Activated naive CD8-positive, alpha-beta T cell (primary cell): ENCODE measurements at regions not wholly inside any gene's neighbourhood (a gene's known extent, or its start where the extent isn't known, plus 50 kb on each side); places are given as distances from the start of the nearest gene placed in this dataset.

Source experiments
- H3K27ac Mint-ChIP-seq: one replicate; pipeline ENCODE4 v1.8.0; 2021; ENCODE audit warnings: mixed read lengths
- H3K27me3 Mint-ChIP-seq: one replicate; pipeline ENCODE4 v1.8.0; 2021; ENCODE audit warnings: mixed read lengths
- H3K36me3 Mint-ChIP-seq: one replicate; pipeline ENCODE4 v1.8.0; 2021; ENCODE audit warnings: mixed read lengths
- H3K4me1 Mint-ChIP-seq: one replicate; pipeline ENCODE4 v1.8.0; 2021; ENCODE audit warnings: low read depth, mixed read lengths
- H3K4me3 Mint-ChIP-seq: one replicate; pipeline ENCODE4 v1.8.0; 2021; ENCODE audit warnings: mild to moderate bottlenecking, mixed read lengths
- H3K9me3 Mint-ChIP-seq: one replicate; pipeline ENCODE4 v1.8.0; 2021; ENCODE audit warnings: low read depth, mixed read lengths

DNA sequence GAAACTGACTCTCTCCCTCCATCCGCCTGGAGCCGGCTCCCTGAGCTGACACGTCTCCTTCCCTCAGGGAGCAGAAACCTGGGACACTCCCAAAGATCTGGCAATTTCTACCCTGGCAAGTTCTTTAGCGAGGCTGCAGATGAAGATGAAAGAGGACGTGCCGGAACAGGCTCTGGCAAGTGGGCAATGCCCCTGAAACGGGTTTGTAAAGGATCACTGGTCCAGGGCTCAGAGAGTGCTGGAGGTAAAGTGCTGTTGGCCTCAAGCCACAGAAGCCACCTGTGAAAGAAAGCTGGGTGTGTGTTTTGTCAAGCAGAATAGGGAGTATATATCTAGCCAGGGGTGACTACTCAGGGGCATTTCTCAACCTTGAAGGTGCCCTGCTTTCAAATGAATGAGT is 131.4 kb upstream of the ATP6AP2 start:
- no peaks in the 10 kb centered on the region for H3K9me3 Mint-ChIP-seq
- no peaks in the 10 kb centered on the region for H3K4me1 Mint-ChIP-seq
- H3K27me3 Mint-ChIP-seq: no peaks in the 10 kb centered on the region
- no peak overlapping the region for H3K4me3 Mint-ChIP-seq
- H3K36me3 Mint-ChIP-seq: no peaks in the 10 kb centered on the region
- no peak overlapping the region for H3K27ac Mint-ChIP-seq

DNA sequence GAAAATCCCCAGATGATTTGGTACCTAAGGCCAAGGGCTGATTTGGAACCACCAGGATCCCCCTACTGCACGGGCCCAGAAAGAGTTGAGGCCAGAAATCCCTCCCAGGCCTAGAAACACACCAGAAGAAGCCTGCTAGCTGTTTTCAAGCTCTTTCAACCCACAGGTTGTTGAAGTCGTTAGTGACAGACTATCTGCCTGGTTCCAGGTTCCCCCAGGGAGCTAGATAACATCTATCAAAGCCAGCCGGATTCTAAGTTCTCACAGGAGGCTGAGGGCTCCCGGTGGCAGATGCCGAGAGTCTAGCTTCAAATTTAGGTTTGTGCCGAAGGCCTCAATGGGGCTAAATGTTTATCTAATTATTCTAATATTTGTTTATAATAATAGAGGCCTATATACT is 132.0 kb upstream of the ATP6AP2 start:
- Mint-ChIP-seq H3K27me3 (no peaks in the 10 kb centered on the region), H3K4me3 (no peak overlapping the region), H3K9me3 (no peaks in the 10 kb centered on the region), H3K4me1 (no peaks in the 10 kb centered on the region), H3K27ac (no peak overlapping the region), H3K36me3 (no peaks in the 10 kb centered on the region)

DNA sequence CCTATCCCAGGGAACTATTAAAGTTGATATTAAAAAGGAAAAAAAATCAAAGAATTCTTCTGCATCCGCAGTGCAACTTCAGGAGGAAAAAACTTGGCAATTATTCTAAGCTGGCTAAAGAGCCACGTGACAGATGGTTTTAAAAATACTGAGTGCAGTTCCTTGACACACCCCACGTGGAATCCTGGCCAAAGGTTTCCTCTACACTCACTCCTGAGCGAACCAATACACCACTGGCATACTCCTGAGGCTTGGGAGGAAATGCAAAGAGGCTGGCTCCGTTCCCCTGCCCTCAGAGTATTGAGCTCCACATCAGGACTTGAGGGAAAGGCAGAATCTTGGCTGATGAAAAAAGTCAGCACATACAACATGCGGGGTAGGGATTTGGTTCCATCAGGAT is 133.8 kb upstream of the ATP6AP2 start:
- H3K27ac Mint-ChIP-seq: no peak overlapping the region
- H3K4me3 Mint-ChIP-seq: no peak overlapping the region
- no peaks in the 10 kb centered on the region for H3K9me3 Mint-ChIP-seq
- H3K36me3 Mint-ChIP-seq: no peaks in the 10 kb centered on the region
- H3K27me3 Mint-ChIP-seq: no peaks in the 10 kb centered on the region
- no peaks in the 10 kb centered on the region for H3K4me1 Mint-ChIP-seq

- Mint-ChIP-seq H3K27ac (no peak overlapping the region), H3K4me3 (no peak overlapping the region), H3K4me1 (no peaks in the 10 kb centered on the region), H3K36me3 (no peaks in the 10 kb centered on the region), H3K9me3 (no peaks in the 10 kb centered on the region), H3K27me3 (no peaks in the 10 kb centered on the region)
Measured at GRCh38 chrX:40445691-40446090, 135.1 kb upstream of the ATP6AP2 start.

DNA sequence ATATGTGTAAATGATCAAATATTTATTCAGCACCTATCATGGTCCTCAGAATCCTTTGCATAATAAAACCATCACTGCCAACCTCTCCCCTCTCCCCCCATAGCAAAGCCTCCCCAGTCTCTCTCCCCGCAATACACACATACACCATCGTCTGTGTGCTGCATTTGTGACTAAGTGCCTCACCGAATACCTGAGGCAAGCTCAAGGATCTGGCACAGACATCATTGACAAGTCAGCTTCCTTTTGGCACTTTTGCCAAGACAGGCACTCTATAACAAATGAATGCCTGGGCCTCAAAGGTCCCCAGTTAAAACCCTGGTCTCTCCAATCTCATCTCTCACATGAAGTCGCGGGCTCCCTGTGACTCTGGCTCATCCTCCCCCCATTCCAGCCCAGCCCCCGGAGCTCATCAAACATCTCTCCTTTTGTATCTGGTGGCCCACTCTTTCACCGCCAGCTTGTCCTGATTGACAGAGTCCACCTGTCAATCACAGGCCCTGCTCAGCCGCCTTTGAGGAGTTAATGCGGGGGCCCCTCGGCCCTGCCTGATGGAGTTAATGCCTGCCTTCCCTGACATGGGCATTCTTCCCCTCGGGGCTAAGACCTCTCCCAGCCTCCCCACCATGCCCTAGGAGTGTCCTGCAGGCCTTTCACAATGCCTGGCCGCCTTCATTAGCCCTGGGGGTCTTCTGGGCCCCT is 135.8 kb upstream of the ATP6AP2 start:
- H3K4me3 Mint-ChIP-seq: no peak overlapping the region
- no peaks in the 10 kb centered on the region for H3K4me1 Mint-ChIP-seq
- H3K36me3 Mint-ChIP-seq: no peaks in the 10 kb centered on the region
- H3K27me3 Mint-ChIP-seq: no peaks in the 10 kb centered on the region
- H3K27ac Mint-ChIP-seq: no peak overlapping the region
- no peaks in the 10 kb centered on the region for H3K9me3 Mint-ChIP-seq

- Mint-ChIP-seq H3K27ac (no peak overlapping the region), H3K9me3 (no peaks in the 10 kb centered on the region), H3K4me1 (no peaks in the 10 kb centered on the region), H3K36me3 (no peaks in the 10 kb centered on the region), H3K27me3 (no peaks in the 10 kb centered on the region), H3K4me3 (no peak overlapping the region)
Measured at GRCh38 chrX:40444133-40444532, 136.6 kb upstream of the ATP6AP2 start.

GRCh38 chrX:40440866-40441265 is 139.9 kb upstream of the ATP6AP2 start:
- Mint-ChIP-seq H3K27me3 (no peaks in the 10 kb centered on the region), H3K4me3 (no peak overlapping the region), H3K36me3 (no peaks in the 10 kb centered on the region), H3K9me3 (no peaks in the 10 kb centered on the region), H3K4me1 (no peaks in the 10 kb centered on the region), H3K27ac (no peak overlapping the region)

GRCh38 chrX:40439625-40440532 is 140.9 kb upstream of the ATP6AP2 start:
- H3K27ac Mint-ChIP-seq: no peak overlapping the region
- no peaks in the 10 kb centered on the region for H3K36me3 Mint-ChIP-seq

DNA sequence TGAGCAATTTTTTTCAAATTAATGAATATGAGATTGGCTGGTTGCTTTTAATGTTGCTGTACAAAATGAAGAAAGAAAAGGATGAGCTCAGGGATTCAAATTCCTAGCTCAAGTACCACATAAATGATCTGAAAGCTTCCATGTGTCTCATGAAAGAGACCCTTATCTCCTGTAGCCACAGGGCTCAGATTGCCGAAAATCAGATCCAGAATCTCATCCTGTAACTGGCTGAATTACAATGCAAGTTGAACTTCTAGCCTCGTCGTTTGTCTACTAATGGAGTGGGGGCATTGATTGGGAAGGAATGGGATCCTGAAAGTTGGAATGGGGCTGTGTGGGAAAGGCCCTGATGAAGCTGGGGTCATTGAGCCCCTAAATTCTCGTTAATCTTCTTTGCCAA is 143.4 kb upstream of the ATP6AP2 start:
- no peak overlapping the region for H3K27ac Mint-ChIP-seq
- no peaks in the 10 kb centered on the region for H3K9me3 Mint-ChIP-seq
- H3K27me3 Mint-ChIP-seq: no peaks in the 10 kb centered on the region
- no peaks in the 10 kb centered on the region for H3K36me3 Mint-ChIP-seq
- H3K4me1 Mint-ChIP-seq: no peaks in the 10 kb centered on the region
- no peak overlapping the region for H3K4me3 Mint-ChIP-seq

More at GRCh38 chrX:40439625-40440532, 140.9 kb upstream of the ATP6AP2 start:
- Mint-ChIP-seq H3K4me3 (no peak overlapping the region), H3K4me1 (no peaks in the 10 kb centered on the region), H3K9me3 (no peaks in the 10 kb centered on the region), H3K27me3 (no peaks in the 10 kb centered on the region)

GRCh38 chrX:40434947-40435346 is 145.8 kb upstream of the ATP6AP2 start:
- H3K27me3 Mint-ChIP-seq: no peaks in the 10 kb centered on the region
- no peak overlapping the region for H3K27ac Mint-ChIP-seq
- no peaks in the 10 kb centered on the region for H3K9me3 Mint-ChIP-seq
- no peak overlapping the region for H3K4me3 Mint-ChIP-seq
- H3K4me1 Mint-ChIP-seq: no peaks in the 10 kb centered on the region
- H3K36me3 Mint-ChIP-seq: no peaks in the 10 kb centered on the region

- H3K27me3 Mint-ChIP-seq: no peaks in the 10 kb centered on the region
- no peaks in the 10 kb centered on the region for H3K4me1 Mint-ChIP-seq
- no peak overlapping the region for H3K4me3 Mint-ChIP-seq
- H3K36me3 Mint-ChIP-seq: no peaks in the 10 kb centered on the region
- no peaks in the 10 kb centered on the region for H3K9me3 Mint-ChIP-seq
- no peak overlapping the region for H3K27ac Mint-ChIP-seq
Measured at GRCh38 chrX:40434443-40434842, 146.3 kb upstream of the ATP6AP2 start.

DNA sequence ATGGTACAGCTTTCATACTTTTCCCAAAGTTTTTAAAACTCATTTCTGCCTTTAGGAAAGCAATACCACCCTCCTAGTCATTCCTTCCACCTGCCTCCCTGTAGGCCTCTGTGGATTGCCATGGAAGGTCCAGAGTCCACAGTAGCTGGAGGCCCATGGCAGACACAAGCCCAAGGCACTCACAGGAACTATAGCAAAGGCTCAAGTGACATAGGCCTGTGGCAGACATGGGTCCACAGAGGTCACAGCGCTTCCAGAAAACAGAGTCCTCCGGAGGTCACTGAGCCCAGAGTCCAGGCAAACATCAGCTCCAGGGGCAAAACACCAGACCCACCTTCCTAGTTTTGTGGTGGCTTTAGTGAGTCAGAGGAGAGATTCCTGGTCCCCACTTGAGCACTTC is 147.6 kb upstream of the ATP6AP2 start:
- H3K36me3 Mint-ChIP-seq: no peaks in the 10 kb centered on the region
- no peaks in the 10 kb centered on the region for H3K4me1 Mint-ChIP-seq
- no peak overlapping the region for H3K27ac Mint-ChIP-seq
- no peaks in the 10 kb centered on the region for H3K27me3 Mint-ChIP-seq
- H3K4me3 Mint-ChIP-seq: no peak overlapping the region
- H3K9me3 Mint-ChIP-seq: no peaks in the 10 kb centered on the region

DNA sequence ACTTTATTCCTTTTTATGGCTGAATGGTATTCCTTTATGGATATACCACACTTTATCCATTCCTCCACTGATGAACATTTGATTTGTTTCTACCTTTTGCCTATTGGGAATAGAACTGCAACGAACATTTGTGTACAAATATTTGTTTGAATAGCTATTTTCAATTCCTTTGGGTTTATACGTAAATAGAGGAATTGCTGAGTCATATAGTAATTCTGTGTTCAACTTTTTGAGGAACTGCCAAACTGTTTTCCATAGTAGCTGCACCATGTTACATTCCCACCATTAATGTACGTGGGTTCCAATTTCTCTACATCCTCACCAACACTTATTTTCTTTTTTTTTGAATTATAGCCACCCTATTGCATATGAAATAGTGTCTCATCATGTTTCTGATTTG is 156.5 kb upstream of the ATP6AP2 start:
- no peaks in the 10 kb centered on the region for H3K36me3 Mint-ChIP-seq

DNA sequence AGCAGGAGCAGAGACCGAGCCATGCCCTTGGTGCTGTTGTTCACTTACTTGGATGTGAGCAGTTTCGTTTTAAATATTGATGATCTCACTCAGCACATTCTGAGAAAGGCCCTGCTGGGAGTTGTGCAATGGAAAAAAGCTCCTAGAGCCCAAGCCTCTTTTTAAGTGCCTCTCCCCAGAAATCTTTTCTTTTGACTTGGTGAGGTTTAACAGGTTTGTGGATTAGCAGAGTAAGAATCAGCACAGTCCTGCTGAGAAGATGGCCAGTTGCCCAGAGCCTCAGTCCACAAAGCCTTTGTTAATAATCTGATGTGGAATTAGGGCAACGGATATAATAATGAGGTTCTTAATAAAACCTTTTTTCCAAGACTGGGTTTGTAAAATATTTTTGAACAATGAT is 157.5 kb upstream of the ATP6AP2 start:
- Mint-ChIP-seq H3K4me1 (peaks cover 10% of the 10 kb centered on the region), H3K4me3 (no peak overlapping the region), H3K36me3 (no peaks in the 10 kb centered on the region), H3K27me3 (no peaks in the 10 kb centered on the region), H3K9me3 (no peaks in the 10 kb centered on the region), H3K27ac (no peak overlapping the region)

More for the DNA sequence above, 156.5 kb upstream of the ATP6AP2 start:
- no peaks in the 10 kb centered on the region for H3K27me3 Mint-ChIP-seq
- H3K4me3 Mint-ChIP-seq: no peak overlapping the region
- no peaks in the 10 kb centered on the region for H3K9me3 Mint-ChIP-seq
- peaks cover 3% of the 10 kb centered on the region for H3K4me1 Mint-ChIP-seq
- H3K27ac Mint-ChIP-seq: no peak overlapping the region

DNA sequence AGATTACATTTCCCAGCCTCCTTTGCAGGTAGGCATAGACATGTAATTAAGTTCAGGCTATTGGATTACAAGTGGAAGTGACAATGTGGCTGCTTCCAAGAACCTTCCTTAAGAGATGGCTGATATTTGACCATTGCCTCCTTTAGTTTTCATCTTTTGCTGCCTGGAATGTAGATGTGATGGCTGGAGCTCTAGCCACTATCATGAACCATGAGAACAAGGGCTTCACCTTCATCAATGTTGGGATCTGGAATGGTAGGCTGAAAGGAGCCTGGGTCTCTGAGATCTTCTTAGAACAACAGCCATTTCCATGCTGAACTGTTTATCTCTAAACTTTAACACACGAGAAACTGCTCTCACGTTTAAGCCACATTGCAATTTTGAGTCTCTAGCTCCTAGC is 158.7 kb upstream of the ATP6AP2 start:
- Mint-ChIP-seq H3K4me3 (no peak overlapping the region), H3K27ac (no peak overlapping the region), H3K27me3 (no peaks in the 10 kb centered on the region), H3K4me1 (peaks cover 12% of the 10 kb centered on the region), H3K36me3 (no peaks in the 10 kb centered on the region), H3K9me3 (no peaks in the 10 kb centered on the region)
